Lung (tissue), 11 donors: ENCODE measurements at regions not wholly inside any gene's neighbourhood (a gene's known extent, or its start where the extent isn't known, plus 50 kb on each side); places are given as distances from the start of the nearest gene placed in this dataset.

Experiments
- ATAC-seq: fragments of 200-7000 bp; cut with Tn5 transposase; one replicate; pipeline ENCODE4 v1.9.1; 2020; ENCODE audit warnings: moderate number of reproducible peaks; ENCODE audit not compliant: insufficient read depth, low FRiP score
- DNase-seq, 3 donors: peaks; one replicate each; pipeline ENCODE4 v3.0.0-alpha.2; 2013 to 2017
- H3K27ac ChIP-seq, 2 donors: one replicate each; pipeline ENCODE4 v1.5.1; 2013; ENCODE audit warnings: mild to moderate bottlenecking in 2 of 2, moderate library complexity in 2 of 2, control low read depth in 1 of 2, inconsistent platforms in 1 of 2, low read depth in 1 of 2, low read length in 1 of 2
- H3K27me3 ChIP-seq, 3 donors: one replicate each; pipeline ENCODE4 v1.5.1; 2013; ENCODE audit warnings: low read length in 2 of 3; ENCODE audit not compliant: control insufficient read depth in 3 of 3, insufficient read depth in 3 of 3
- H3K36me3 ChIP-seq, 4 donors: one replicate each; pipeline ENCODE4 v1.5.1; 2013; ENCODE audit warnings: low read length in 4 of 4, mild to moderate bottlenecking in 1 of 4, moderate library complexity in 1 of 4; ENCODE audit not compliant: control insufficient read depth in 4 of 4, insufficient read depth in 4 of 4
- H3K4me1 ChIP-seq, 5 donors: one replicate each; pipeline ENCODE4 v1.5.1; 2013; ENCODE audit warnings: low read length in 5 of 5, mild to moderate bottlenecking in 2 of 5, moderate library complexity in 1 of 5; ENCODE audit not compliant: control insufficient read depth in 5 of 5, insufficient read depth in 5 of 5
- H3K4me3 ChIP-seq: one replicate; pipeline ENCODE4 v1.5.1; 2013; ENCODE audit warnings: mild to moderate bottlenecking, control low read depth, moderate library complexity
- H3K9ac ChIP-seq, 2 donors: one replicate each; pipeline ENCODE4 v1.5.1; 2013; ENCODE audit warnings: low read length in 2 of 2, control low read depth in 1 of 2; ENCODE audit not compliant: insufficient read depth in 1 of 2
- H3K9me3 ChIP-seq, 4 donors: one replicate each; pipeline ENCODE4 v1.5.1; 2013; ENCODE audit warnings: low read length in 3 of 4, mild to moderate bottlenecking in 1 of 4, moderate library complexity in 1 of 4; ENCODE audit not compliant: control insufficient read depth in 4 of 4, insufficient read depth in 3 of 4
- CTCF ChIP-seq: IDR thresholded peaks from 2 replicates; pipeline ENCODE4 v1.5.1; 2012; ENCODE audit warnings: mild to moderate bottlenecking; ENCODE audit errors: control extremely low read depth, extremely low read depth
- WGBS, 2 donors: extraction: QIAGEN DNeasy Blood & Tissue Kit; methylation state at CpG; one replicate each; pipeline ENCODE4 v1.1.7; 2013; 5-methylcytosine and 5-hydroxymethylcytosine counted together
- donor health status: control.
- donor health status: control.
- donor health status: Bipolar disorder and iron deficiency.
- donor health status: healthy.
- donor health status: DM: yes; HTN: yes; CAD: no.

- H3K27ac ChIP-seq, result no peak overlapping the region
- H3K9ac ChIP-seq, result no peak overlapping the region
- no peaks in the 10 kb centered on the region for H3K27me3 ChIP-seq
- DNase-seq (no peak), ATAC-seq (no peak)
- H3K9me3 ChIP-seq, result no peaks in the 10 kb centered on the region
- no peaks in the 10 kb centered on the region for H3K4me1 ChIP-seq
- H3K4me3 ChIP-seq, result no peak overlapping the region
- TF ChIP-seq CTCF, result no peak
- H3K36me3 ChIP-seq, result no peaks in the 10 kb centered on the region
These were observed 248.0 kb downstream of the IKZF2 start for GRCh38 chr2:212903413-212903812.

GRCh38 chr2:212902421-212902820 lies 249.0 kb downstream of the IKZF2 start:
- no peaks in the 10 kb centered on the region for H3K4me1 ChIP-seq
- H3K36me3 ChIP-seq, result no peaks in the 10 kb centered on the region
- H3K9ac ChIP-seq, result no peak overlapping the region
- H3K4me3 ChIP-seq, result no peak overlapping the region
- no peaks in the 10 kb centered on the region for H3K9me3 ChIP-seq
- H3K27me3 ChIP-seq, result no peaks in the 10 kb centered on the region
- H3K27ac ChIP-seq, result no peak overlapping the region
- TF ChIP-seq CTCF, result no peak
- WGBS, 2 donors, result 85 to 90% methylated on average over 3 of the region's 3 CpGs
- DNase-seq (no peak), ATAC-seq (no peak)

- Histone ChIP-seq H3K27me3 (no peaks in the 10 kb centered on the region), H3K4me3 (no peak overlapping the region), H3K27ac (no peak overlapping the region), H3K36me3 (no peaks in the 10 kb centered on the region), H3K9me3 (no peaks in the 10 kb centered on the region), H3K9ac (no peak overlapping the region), H3K4me1 (no peaks in the 10 kb centered on the region)
- no peak for ATAC-seq
- DNase-seq, result no peak
- WGBS, 2 donors, result 71 to 90% methylated on average over 3 of the region's 3 CpGs
- TF ChIP-seq CTCF, result no peak
These were observed 249.7 kb downstream of the IKZF2 start for GRCh38 chr2:212901604-212902275.

- 75 to 83% methylated on average over 1 of the region's 1 CpG for WGBS, 2 donors
- TF ChIP-seq CTCF, result no peak
- no peaks in the 10 kb centered on the region for H3K27me3 ChIP-seq
- no peak overlapping the region for H3K4me3 ChIP-seq
- ATAC-seq (no peak), DNase-seq (no peak)
- no peaks in the 10 kb centered on the region for H3K36me3 ChIP-seq
- no peak overlapping the region for H3K9ac ChIP-seq
- no peak overlapping the region for H3K27ac ChIP-seq
- H3K9me3 ChIP-seq, result no peaks in the 10 kb centered on the region
- H3K4me1 ChIP-seq, result no peaks in the 10 kb centered on the region
These were observed 250.7 kb downstream of the IKZF2 start for GRCh38 chr2:212900715-212901114.
